AG04450 (cell line): ENCODE measurements at regions not wholly inside any gene's neighbourhood (a gene's known extent, or its start where the extent isn't known, plus 50 kb on each side); places are given as distances from the start of the nearest gene placed in this dataset.

ENCODE experiments used
- CTCF ChIA-PET: fragments of 300-600, 350-600 bp; formaldehyde crosslinking; extraction: SDS; loops from one replicate; lab custom pipeline; 2022; ENCODE audit warnings: antibody characterized with exemption, inconsistent platforms; lab: Charles Lee
- POLR2A ChIA-PET: fragments of 350-600 bp; formaldehyde crosslinking; extraction: SDS; loops from one replicate; lab custom pipeline; 2021; ENCODE audit warnings: antibody characterized with exemption, inconsistent platforms; lab: Yijun Ruan, JAX
- DNase-seq: peaks from one replicate; pipeline ENCODE4 v3.0.0-alpha.2; 2011; ENCODE audit warnings: low read depth, low spot score
- H3K27ac ChIP-seq: one replicate; pipeline ENCODE4 v1.5.1; 2012; ENCODE audit warnings: low read depth, low read length, control low read depth
- H3K27me3 ChIP-seq: one replicate; pipeline ENCODE4 v1.6.0; 2012; ENCODE audit warnings: low read length; ENCODE audit not compliant: control insufficient read depth, insufficient read depth
- H3K4me3 ChIP-seq: 2 replicates; pipeline ENCODE4 v1.5.1; 2011; ENCODE audit warnings: mild to moderate bottlenecking, low read depth, low read length, control low read depth
- H3K9me3 ChIP-seq: 2 replicates; pipeline ENCODE4 v1.5.1; 2012; ENCODE audit warnings: low read length; ENCODE audit not compliant: control insufficient read depth, insufficient read depth
- TF ChIP-seq, protein P1 (sequence below): IDR thresholded peaks from 2 replicates; pipeline ENCODE4 v1.5.1; 2011; ENCODE audit warnings: low read depth, low read length, control low read depth, inconsistent platforms

DNA sequence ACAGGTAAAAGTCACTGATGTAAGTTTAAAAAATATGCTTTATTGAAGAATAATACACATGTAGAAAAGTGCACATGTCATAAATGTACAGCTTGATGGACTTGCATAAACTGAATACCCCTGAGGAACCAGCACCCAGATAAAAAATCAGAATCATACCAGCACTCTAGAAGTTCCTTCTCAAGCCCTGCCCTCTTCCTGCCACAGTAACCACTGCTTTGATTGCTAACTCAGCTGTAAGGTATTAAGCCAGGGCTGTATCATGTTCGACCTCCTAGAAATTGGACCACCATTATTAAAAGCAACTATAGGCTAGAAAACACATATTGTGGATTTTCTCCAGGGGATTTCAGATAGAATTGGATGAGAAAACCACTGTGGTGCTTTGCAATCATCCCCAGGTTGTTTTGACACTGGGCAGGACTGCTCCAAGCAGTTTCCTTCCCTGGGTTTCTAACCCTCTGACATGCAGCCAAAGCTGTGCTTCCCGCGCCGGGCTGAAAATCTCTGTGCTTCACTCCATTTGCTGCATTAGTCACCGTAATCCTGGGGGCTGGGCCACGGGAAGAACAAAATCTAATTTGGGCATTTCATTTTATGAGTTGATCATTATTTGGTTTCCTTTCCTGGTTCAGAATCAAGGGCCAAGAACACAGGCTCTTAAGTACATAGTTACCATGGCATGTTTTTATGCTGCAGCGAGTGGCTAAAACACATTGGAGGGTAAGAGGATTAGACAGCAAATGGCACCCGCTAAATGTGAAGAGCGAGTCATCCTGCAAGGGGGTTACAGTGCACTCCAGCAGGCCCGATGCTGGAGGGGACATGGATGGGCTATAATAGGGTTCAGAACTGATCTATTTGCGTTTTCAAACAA, 139.4 kb upstream of the IL12B start:
- Histone ChIP-seq H3K27ac (no peak overlapping the region), H3K9me3 (no peaks in the 10 kb centered on the region), H3K27me3 (no peaks in the 10 kb centered on the region), H3K4me3 (no peak overlapping the region)
- ChIA-PET POLR2A (no interaction called here), CTCF (no interaction called here)
- TF ChIP-seq, protein P1, sequence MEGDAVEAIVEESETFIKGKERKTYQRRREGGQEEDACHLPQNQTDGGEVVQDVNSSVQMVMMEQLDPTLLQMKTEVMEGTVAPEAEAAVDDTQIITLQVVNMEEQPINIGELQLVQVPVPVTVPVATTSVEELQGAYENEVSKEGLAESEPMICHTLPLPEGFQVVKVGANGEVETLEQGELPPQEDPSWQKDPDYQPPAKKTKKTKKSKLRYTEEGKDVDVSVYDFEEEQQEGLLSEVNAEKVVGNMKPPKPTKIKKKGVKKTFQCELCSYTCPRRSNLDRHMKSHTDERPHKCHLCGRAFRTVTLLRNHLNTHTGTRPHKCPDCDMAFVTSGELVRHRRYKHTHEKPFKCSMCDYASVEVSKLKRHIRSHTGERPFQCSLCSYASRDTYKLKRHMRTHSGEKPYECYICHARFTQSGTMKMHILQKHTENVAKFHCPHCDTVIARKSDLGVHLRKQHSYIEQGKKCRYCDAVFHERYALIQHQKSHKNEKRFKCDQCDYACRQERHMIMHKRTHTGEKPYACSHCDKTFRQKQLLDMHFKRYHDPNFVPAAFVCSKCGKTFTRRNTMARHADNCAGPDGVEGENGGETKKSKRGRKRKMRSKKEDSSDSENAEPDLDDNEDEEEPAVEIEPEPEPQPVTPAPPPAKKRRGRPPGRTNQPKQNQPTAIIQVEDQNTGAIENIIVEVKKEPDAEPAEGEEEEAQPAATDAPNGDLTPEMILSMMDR = no peak
- DNase-seq = no peak

DNA sequence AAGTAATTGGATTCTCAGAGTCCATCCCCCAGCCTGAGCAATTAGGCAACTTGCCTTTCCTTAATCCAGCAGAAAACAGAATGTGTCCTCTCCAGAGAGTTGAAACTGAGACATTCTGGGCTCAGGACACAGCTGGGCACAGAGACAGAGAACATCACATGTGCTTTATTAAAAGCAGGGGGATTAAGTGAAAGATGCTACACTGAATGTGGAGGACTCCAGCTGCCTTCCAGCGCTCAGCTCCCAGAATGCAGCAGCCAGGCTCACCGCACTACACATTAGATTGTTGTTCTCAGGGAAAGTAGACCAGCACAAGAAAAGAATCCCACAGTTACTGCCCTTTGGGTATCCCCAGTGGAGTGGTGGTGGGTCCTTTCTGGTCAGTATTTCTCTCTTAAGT, 141.6 kb upstream of the IL12B start:
- no peak overlapping the region for H3K4me3 ChIP-seq
- no peak overlapping the region for H3K27ac ChIP-seq
- CTCF ChIA-PET = no interaction called here
- no peaks in the 10 kb centered on the region for H3K27me3 ChIP-seq
- TF ChIP-seq, protein P1 = no peak
- POLR2A ChIA-PET = no interaction called here
- peaks cover 4% of the 10 kb centered on the region; the same call in 1 of the 2 replicates for H3K9me3 ChIP-seq
- DNase-seq = no peak

DNA sequence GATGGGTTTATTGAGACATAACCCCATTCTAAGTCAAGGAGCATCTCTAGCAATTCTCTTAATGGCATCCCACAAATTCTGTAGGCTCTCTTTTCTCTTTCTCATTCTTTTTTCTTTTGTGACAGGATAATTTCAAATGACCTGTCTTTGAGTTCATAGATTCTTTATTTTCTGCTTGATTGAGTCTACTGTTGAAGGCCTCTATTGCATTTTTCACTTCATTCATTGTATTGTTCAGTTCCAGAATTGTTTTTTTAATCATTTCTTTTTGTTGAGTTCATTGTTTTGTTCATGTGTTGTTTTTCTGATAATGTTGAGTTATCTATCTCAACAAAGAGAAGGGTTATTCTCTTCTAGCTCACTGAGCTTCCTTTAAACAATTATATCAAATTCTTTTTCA, 144.7 kb upstream of the IL12B start:
- H3K27me3 ChIP-seq = no peaks in the 10 kb centered on the region
- no peak overlapping the region for H3K27ac ChIP-seq
- TF ChIP-seq, protein P1 = no peak
- no peak overlapping the region for H3K4me3 ChIP-seq
- DNase-seq = no peak
- ChIA-PET POLR2A (no interaction called here), CTCF (no interaction called here)
- H3K9me3 ChIP-seq = peaks cover 4% of the 10 kb centered on the region; the same call in 1 of the 2 replicates

- no peak overlapping the region for H3K4me3 ChIP-seq
- peaks cover 2% of the 10 kb centered on the region for H3K27me3 ChIP-seq
- peaks cover 4% of the 10 kb centered on the region; the same call in 1 of the 2 replicates for H3K9me3 ChIP-seq
- ChIA-PET POLR2A (no interaction called here), CTCF (no interaction called here)
- TF ChIP-seq, protein P1 = no peak
- H3K27ac ChIP-seq = no peak overlapping the region
- DNase-seq = no peak
Observed at GRCh38 chr5:159478950-159479349, 148.7 kb upstream of the IL12B start.

- TF ChIP-seq, protein P1 = no peak
- POLR2A ChIA-PET = no interaction called here
- H3K4me3 ChIP-seq = no peak overlapping the region
Observed at GRCh38 chr5:159480849-159481248, 150.6 kb upstream of the IL12B start.

More at GRCh38 chr5:159480849-159481248, 150.6 kb upstream of the IL12B start:
- peaks cover 2% of the 10 kb centered on the region for H3K27me3 ChIP-seq
- no peak overlapping the region for H3K27ac ChIP-seq
- peaks cover under 1% of the 10 kb centered on the region; the same call in 1 of the 2 replicates for H3K9me3 ChIP-seq
- CTCF ChIA-PET = no interaction called here
- DNase-seq = no peak
